HG03457 (cell line): ENCODE measurements at regions not wholly inside any gene's neighbourhood (a gene's known extent, or its start where the extent isn't known, plus 50 kb on each side); places are given as distances from the start of the nearest gene placed in this dataset.

Experiments
- ATAC-seq: cut with Tn5 transposase; IDR thresholded peaks from one replicate; pipeline ENCODE4 v1.9.1; 2021; ENCODE audit warnings: moderate number of reproducible peaks; ENCODE audit not compliant: unreplicated experiment

- ATAC-seq = no peak
These were observed 251.2 kb downstream of the PLK2 start for GRCh38 chr5:58208674-58209073.

DNA sequence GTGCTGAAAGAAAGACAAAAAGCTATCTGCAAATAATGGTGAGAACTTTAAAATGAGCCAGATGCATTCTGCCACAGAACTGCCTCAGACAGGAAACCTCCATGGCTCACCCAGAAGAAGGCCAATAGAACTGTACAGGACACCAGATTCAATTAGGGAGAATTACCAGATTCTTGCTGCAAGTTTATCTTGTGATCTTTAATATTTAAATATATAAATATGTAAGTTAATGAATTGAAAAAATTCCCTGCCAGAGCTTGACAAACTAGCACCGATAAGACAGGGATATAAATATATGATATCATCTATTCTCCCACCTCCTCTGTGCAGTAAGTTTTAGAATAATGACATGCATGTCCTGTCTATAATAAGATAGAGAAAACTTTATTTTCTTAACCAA is 252.8 kb downstream of the PLK2 start:
- no peak for ATAC-seq

DNA sequence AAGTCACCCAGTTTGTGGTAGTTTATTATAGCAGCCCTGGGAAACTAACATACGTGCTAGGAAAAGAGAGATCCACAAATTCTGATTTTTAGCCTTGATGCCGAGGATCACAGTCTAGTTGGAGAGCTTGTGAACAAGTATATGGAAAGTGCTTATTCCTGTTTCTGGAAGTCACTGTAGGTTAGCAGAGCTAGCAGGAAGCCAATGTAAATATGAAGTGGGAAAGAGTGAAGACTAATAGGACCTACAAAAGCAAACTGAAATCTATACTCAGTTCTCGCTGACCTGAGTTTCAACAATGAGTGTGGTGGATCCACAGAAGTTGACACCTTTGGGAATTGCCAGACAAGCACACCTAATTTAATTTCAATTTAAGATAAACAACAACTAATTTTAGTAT is 254.9 kb downstream of the PLK2 start:
- ATAC-seq = no peak

GRCh38 chr5:58202941-58203444 is 256.9 kb downstream of the PLK2 start:
- ATAC-seq = no peak

DNA sequence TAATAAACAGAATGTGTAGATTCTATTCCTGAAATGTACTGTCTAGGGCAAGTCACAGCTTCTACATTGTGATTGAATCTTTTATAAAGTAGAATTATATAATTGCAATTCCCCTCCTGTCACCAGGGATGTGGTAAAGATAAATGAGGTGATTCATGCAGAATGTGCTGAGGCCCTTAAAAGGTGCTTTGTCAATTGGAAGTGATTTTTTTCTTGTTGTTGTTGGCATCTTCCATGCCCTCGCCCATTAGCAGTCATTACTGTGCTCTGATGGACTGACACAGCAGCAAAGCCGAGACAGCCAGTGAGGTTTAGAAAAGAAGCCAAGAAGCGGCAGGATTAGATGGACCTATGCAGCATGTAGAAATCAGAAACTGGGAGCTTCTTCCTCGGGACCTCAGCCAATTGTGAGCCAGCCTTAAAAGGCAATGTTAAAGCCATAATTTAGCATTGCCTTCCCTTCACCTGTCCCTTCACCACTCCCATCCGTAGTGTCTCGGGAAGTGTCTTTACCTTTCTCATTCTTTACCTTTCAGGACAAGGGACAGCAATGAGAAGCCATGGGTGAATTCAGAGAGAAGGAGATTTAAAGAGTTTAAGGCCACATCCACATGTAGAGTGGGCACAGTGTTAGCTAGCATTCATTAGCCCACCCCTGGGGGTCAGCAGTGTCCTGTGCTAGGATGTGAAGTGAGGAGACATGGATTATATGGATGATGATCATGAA is 257.8 kb downstream of the PLK2 start:
- ATAC-seq = no peak

GRCh38 chr5:58200451-58200850 is 259.4 kb downstream of the PLK2 start:
- no peak for ATAC-seq

- no peak for ATAC-seq
These were observed 260.8 kb downstream of the PLK2 start for GRCh38 chr5:58199087-58199486.

GRCh38 chr5:58198330-58198729 is 261.6 kb downstream of the PLK2 start:
- ATAC-seq = no peak

DNA sequence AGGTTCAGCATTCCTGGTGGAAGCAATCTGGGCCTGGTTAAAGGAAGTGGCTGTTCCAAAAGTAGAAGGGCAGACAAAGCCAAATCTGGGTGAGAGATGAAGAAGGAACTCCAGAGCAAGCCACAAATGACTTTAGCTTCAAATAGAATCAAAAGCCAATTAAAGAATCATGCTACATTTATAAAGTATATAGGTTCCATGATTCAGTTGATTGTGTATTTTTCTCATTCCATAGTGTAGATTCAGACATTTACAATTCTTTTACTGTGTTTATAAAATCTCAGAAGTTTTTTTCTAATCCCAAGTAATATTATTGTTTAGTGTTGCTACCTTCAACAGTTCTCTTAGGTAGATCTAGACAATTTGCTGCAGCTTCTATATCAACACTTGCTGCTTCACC is 262.0 kb downstream of the PLK2 start:
- ATAC-seq = no peak

DNA sequence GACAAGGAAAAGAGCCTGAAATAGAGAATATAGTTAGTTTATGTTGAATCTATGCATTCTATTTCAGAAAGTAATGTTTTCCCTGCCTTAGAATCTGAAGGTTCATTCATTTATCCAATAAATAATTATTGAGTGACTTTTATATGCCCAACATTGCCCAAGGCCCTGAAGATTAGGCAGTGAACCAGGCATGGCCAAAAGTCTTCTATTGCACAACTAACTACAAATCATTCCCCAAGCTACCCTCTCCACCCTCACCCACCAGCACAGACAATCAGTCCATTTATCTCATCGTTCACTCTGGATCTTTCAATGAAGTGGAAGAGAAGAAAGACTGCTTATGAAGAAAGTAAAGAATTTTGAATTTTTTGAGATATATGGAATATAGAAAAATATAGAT is 268.4 kb downstream of the PLK2 start:
- ATAC-seq = no peak

GRCh38 chr5:58188262-58188651 is 271.6 kb downstream of the PLK2 start:
- ATAC-seq = no peak

DNA sequence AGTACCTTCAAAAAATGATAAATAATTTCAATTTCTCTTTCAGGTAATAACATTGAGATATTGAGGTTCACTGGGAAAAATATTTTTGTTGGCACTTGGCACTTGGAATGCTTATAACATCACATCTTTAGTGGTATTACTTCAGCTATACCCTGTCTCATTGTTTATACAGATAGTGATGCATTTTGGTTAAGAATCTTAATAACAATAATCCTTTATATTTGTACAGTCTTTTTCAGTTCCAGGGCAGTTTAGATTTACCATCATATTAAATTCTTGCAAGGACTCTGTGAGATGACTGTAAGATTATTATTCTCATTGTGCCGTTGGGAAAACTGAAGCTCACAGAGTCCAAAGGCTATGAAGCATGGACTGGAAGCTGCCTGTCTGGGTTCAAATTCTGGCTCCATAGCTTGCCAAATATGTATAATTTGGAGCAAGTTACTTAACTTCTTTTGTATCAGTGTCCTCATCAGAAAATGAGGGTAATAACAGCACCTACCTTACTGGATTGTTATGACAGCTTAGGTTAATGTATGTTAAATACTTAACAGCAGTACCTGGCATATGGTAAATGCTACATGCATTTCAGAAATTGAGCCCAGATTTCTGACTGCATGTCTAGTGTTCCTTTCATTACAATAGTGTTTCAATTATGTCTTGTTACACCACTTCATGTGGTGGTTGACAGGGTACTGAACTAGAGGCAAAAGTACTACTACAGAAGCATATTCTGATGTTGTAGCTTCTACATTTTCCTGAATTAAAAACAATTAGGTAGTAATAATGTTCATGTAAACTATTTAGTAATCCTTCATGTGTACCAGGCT is 272.2 kb downstream of the PLK2 start:
- no peak for ATAC-seq

DNA sequence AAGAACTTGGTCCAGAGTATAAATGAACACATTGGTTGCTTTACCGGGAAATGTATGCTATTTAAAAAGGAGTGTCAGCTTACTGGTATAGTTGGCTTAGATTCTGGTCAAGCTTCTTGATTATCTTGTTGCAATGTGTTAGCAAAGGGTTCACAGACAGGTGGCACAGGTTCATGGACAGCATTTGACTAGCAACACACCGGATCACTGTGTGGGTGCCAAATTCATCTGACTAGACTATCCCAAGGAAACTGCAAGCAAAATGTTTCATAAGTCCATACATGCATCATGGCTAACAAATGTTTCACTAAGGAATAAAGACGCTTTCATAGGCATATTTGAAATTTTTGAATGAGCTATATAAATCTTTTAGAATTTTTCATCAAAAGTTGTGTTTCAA is 274.1 kb downstream of the PLK2 start:
- ATAC-seq = no peak

- ATAC-seq = no peak
These were observed 274.5 kb downstream of the PLK2 start for GRCh38 chr5:58185397-58185796.

DNA sequence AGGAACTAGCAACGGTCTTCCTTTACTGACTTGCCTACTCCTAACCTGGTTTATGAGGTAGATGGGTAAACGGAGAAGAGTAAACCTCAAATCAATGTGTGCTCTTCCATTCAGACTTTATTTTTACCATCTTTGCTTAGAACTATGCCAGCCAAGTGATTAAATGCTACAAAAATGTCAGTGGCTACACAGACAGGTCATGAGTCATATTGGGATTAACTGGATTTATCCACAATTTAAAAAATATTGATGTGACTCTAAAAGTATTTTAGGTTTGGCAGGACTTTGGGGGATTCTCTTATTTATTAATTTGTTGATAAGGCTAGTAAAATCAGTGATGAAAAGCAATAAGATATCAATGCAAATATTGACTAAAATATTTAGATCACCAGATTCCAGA is 275.0 kb downstream of the PLK2 start:
- ATAC-seq = no peak

- no peak for ATAC-seq
These were observed 276.1 kb downstream of the PLK2 start for GRCh38 chr5:58183786-58184085.

DNA sequence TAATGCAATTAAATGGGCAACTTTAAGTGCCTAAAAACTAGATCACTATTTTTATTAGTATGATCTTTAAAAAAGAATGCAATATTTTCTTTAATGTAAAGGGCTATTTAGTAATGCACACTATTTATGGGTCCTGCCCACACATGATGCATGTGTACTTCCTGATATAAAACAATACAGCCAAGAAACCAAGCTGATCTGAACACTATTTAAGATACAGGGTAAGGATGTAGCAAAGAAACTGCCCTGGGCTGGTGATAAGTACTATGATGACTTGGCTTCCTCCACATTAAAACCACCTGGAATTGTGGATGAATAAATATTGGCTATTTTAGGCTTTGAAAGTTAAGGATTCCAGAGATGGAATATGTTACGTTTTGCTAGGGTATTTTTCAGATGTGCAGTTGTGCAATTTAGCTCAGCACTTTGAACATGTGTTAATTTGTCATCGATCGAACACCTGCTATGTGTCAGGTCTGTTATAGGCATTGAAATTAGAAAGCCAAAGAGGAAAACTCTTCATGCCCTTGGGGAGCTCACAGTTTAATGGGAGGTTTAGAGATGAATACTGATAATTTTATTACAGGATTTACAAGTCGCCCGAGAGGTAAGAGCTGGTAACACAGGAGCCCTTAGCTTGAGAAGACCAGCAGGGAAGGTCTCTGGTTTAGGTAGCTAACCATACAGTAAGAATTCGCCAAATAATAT is 276.7 kb downstream of the PLK2 start:
- ATAC-seq = no peak

- no peak for ATAC-seq
These were observed 277.5 kb downstream of the PLK2 start for GRCh38 chr5:58182287-58182841.

DNA sequence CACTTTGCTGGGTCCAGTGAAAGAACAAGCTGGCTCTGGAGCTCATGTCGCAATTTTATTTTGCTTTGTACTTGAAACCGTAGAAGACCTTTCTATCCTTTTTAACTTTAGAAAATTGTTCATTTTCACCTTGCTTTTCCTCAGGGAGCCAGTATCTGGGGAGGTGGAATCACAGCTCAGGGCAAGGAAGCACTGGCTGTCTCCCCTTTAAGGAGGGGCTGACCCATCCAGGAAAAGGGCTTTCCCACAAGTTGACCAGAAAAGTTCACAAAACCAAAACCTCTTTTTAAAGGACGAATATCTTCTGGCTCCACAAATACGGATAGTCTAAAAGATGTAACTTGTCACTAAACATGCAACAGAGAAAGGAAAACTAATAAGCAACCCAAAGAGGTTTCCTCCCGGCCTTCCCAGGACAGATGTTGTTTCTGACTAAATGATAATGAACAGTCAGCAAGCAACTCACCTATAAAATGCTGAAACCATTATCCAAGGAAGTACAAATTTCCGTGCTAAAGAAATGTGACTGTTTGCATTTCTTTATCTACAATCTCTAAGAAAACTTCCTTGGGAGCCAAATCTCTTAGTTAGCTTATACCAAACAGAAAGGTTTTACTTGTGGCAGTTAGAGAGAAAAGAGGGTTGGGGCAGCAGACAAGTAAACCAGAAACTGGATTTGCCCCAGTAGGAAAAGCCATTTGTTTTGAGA is 278.2 kb downstream of the PLK2 start:
- ATAC-seq = no peak

DNA sequence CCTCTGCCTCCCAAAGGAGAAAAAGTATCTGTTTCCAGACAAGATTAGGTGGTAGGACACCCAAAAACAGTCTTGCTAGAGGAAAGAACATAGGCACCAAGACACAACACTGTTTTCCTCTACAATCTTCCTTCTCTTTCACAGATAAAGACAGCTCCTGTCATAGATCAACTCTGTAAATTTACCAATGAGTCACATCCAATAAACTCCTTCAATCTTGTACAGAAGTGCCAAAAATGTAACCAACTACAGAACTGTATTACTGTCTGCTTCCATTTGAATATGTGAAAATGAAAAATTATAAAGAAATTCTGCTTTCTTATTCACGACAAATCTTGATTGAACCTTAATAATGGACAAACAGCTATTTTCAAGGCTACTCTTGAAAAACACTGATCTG is 286.9 kb downstream of the PLK2 start:
- ATAC-seq = no peak

DNA sequence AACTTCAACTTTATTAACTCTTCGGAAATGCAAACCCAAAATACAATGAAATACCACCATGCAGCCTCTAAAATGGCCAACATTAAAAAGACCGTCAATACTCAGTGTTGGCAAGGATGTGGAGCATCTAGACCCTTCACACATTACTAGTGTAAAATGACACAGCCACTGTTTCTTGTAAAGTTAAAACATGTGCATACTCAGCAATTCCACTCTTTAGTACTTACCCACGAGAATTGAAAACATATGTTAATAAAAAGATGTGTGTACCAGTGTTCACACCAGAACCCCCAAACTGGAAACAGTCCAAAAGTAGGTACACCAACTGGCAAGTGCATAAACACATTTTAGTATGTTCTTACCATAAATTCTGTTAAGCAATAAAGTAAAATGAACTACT is 294.7 kb downstream of the PLK2 start:
- ATAC-seq = no peak
